HG03558 (cell line): ENCODE measurements at regions not wholly inside any gene's neighbourhood (a gene's known extent, or its start where the extent isn't known, plus 50 kb on each side); places are given as distances from the start of the nearest gene placed in this dataset.

Experiments used
- ATAC-seq: cut with Tn5 transposase; IDR thresholded peaks from one replicate; pipeline ENCODE4 v1.9.1; 2021; ENCODE audit warnings: moderate number of reproducible peaks; ENCODE audit not compliant: unreplicated experiment; ENCODE audit errors: extremely low read depth

DNA sequence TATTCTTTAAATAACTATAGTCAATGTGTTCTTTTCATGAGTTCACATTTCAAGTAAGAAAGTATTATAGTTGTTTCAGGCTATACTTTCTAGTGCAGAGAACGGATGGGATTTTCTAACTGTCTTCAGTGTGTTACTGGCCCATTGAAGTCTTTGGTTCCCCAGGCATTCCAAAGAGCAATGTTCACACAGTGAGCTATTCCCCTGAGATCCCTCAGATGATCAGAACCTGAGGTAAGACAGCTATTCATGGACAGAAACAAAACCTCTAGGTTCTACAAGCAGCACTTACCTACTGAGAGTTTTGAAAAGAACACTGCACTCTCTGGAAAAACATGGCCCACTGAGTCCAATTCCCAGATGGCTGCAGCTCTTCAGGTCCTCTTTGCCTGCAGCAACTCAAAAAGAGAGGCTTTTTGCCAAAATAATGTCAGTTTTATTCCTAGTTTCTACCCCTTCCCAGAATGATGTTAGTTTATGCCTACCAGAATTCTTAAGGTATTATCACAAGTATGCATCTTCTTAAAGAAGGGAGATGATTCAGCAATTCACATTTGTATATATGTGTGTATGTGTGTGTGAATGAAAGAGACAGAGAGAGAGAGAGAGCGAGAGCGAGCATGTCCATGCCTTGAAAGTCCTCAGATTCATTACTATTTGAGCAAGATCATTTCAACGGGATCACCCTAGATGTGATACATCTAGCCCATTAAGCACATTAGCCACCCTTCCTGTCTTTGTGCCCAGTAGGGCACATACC is 146.1 kb downstream of the PDHA2 start:
- no peak for ATAC-seq

- no peak for ATAC-seq
Observed at GRCh38 chr4:95987851-95988250, 148.0 kb downstream of the PDHA2 start.

- ATAC-seq, result no peak
Observed at GRCh38 chr4:95998311-95998710, 158.4 kb downstream of the PDHA2 start.

GRCh38 chr4:96003951-96004740 is 164.3 kb downstream of the PDHA2 start:
- ATAC-seq, result no peak

- no peak for ATAC-seq
Observed at GRCh38 chr4:96009427-96010119, 169.7 kb downstream of the PDHA2 start.

GRCh38 chr4:96012687-96013086 is 172.8 kb downstream of the PDHA2 start:
- ATAC-seq, result no peak

DNA sequence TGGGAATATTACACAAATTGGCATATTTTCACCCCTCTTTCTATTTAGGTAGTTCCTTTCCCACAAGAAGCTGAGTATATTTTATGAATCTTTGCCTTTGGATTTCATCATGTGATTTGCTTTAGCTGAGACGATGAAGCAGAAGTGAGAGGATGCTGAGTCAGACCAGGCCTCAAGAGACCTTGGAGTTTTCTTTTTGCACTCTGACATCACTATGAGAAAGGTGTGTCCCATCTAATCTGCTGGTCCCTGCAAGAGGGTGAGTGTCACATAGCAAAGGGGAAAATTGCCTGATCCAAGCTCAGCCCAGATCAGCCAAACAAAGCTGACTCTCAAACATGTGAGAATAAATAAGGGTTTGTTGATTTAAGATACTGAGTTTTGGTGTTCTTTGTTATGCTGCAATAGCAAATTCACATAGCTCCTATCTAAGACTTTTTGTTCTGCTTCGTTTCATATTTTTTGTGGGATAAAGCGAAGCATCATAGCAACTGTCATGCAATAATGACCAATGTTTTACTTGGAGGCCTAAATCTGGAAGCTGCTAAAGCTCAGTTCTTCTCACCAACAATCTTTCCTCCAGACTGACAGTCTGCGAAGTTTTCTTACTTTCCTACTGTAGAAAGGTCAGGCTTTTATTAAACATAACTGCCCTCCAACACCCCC is 176.9 kb downstream of the PDHA2 start:
- no peak for ATAC-seq

DNA sequence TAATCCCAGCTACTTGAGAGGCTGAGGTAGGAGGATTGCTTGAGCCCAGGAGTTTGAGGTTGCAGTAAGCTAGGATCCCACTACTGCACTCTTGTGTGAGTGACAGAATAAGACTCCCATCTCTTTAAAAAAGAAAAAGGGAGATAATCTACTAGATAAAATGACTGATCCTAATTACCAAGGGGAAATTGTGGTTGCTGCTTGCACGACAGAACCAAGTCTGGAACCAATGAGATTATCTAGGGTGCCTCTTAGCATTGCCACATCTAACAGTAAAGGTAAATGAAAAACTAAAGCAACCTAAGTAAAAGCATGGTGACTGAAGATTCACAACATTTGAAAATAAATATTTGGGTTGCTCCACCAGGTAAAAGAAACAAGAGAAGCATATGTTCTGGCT is 185.1 kb downstream of the PDHA2 start:
- no peak for ATAC-seq

- ATAC-seq, result no peak
Observed at GRCh38 chr4:96035727-96036126, 195.8 kb downstream of the PDHA2 start.

DNA sequence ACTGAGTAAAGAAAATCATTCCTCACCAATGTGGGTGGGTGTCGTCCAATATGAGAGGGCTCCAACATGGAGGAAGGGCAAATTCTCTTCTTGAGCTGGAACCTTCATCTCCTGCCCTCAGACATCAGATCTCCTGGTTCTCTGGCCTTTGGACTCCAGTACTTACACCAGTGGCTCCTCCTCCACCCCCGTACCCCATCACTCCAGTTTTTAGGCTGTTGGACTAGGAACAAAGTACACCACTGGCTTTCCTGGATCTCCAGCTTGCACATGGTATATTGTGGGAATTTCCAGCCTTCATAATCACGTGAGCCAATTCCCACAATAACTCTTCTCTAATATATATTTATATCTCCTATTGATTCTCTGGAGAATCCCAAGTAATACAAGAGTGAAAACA is 196.9 kb downstream of the PDHA2 start:
- ATAC-seq, result no peak

DNA sequence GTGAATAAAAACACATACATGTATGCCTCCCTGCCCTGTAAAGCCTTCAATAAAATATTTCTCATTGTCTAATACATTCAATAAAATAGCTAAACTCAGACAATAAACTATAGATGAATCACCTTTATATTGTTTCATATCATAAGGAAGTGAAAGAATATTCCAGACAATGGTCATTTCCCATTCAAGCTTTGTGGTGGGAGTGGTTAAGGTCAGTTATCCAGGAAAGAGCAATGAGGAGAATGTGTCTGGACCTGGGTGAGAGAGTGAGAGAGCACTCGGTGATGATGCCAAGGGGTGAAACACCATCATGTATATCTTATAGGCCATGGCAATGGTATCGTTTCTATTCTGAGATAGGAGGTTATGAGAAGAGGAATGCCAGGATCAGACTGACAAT is 197.8 kb downstream of the PDHA2 start:
- ATAC-seq, result no peak

- ATAC-seq, result no peak
Observed at GRCh38 chr4:96039217-96039616, 199.3 kb downstream of the PDHA2 start.

GRCh38 chr4:96039803-96040436 is 200.0 kb downstream of the PDHA2 start:
- no peak for ATAC-seq

DNA sequence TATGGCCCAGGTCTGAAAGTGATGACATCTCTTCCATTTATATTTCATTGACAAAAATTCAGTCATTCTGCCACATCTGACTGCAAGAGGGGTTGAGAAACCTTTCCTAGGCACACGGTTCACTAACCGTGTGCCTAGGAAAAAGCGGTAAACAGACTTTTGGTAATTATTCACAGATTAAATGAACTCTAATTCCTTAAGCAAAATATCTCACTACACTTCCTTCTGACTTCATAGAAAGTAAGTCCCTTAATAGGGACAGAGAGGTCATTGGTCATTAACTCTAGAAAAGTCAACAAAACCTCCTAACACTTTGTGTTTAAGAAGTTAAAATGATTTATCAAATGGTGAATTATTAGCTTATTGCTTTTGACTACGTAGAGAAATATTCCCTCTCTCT is 205.1 kb downstream of the PDHA2 start:
- no peak for ATAC-seq

- ATAC-seq, result no peak
Observed at GRCh38 chr4:96052827-96053226, 212.9 kb downstream of the PDHA2 start.

DNA sequence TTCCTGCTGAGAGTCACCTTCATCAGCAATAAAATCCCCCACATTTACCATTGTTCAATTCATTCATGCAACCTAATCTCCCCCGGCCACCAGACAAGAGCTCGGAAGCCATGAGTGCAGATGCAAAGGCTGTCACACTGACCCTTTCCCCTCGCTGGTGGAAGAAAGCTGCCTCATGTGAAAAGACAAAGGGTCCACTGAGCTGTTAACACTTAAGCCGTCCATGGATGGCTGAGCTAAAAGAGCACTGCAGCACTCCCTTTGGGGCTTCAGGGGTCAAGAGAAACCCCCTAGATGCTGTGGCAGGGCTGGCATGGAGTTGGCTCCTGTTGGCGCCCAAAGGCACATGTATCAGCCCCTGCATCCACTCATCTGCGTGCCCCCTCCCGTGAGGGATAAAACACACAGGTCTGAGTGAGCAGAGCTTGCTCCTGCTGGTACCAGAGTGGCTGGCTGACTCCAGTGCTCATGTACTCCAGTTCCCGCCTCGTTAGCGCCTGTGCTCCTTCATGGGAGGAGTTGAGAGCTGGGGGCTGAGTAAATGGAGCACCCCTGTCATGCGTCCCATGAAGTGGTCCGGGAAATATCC is 216.5 kb downstream of the PDHA2 start:
- no peak for ATAC-seq

DNA sequence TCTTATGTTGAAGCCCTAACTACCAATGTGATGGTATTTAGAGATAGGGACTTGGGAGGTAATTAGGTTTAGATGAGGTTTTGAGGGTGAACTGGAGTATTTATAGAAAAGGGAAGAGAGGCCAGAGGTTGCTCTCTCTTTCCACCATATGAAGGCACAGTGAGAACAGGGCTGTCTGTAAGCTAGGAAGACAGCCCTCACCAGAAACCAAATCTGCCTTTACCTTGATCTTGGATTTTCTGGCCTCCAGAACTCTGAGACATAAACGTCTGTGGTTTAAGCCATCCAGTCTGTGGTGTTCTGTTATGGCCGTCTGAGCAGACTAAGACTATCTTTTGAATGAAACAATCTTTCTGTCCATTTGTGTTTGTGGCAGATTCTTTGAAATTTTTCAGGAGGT is 223.7 kb downstream of the PDHA2 start:
- no peak for ATAC-seq

- no peak for ATAC-seq
Observed at GRCh38 chr4:96073461-96073860, 233.6 kb downstream of the PDHA2 start.

- ATAC-seq, result no peak
Observed at GRCh38 chr4:96092151-96092705, 252.3 kb downstream of the PDHA2 start.

- no peak for ATAC-seq
Observed at GRCh38 chr4:96093057-96093456, 253.2 kb downstream of the PDHA2 start.
